ENCODE measurements at regions not wholly inside any gene's neighbourhood (a gene's known extent, or its start where the extent isn't known, plus 50 kb on each side); places are given as distances from the start of the nearest gene placed in this dataset.

DNA sequence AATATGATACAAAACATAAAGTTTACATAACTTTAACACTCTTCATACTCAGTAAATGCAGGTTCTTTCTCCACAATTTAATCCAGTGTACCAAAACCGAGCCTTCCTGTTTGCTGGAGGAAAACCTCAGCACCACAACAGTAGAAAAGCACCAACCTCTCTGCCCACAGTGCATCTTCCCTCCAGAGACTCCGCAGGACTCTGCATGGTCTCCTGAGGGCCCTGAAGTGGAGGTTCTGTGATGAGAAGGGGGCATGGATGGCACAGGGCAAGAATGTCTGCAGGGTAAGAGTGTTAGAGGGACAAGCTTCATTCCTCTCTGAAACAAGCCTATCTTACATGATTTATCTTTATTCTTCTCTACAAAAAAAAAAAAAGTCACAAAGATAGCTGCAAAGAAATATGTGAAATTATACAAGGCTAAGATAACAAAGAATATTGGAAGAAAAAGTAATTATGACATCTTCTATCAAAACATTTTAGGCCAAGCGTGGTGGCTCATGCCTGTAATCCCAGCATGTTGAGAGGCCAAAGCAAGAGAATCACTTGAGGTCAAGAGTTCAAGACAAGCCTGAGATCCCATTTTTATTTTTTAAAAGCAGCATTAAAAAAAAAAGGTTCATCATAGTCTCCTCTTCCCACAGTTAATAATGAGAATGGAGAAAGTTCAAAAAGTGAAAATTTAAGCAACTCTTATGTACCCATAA lies 102.0 kb downstream of the VPREB1 start:
- Histone ChIP-seq H3K4me2 (ENCODE audit: low read depth, low read length) (no peak overlapping the region), H2AK5ac (ENCODE audit: low read depth, low read length) (no peak overlapping the region), H2BK15ac (ENCODE audit: low read depth, low read length) (no peak overlapping the region), H3K27me3 (ENCODE audit: control insufficient read depth, insufficient read depth, low read length) (peaks cover 30% of the 10 kb centered on the region), H3K9me3 (ENCODE audit: control insufficient read depth, insufficient read depth, low read length) (no peaks in the 10 kb centered on the region), H2BK120ac (ENCODE audit: low read depth, low read length) (no peak overlapping the region), H4K8ac (ENCODE audit: low read depth in 2 of 2, low read length in 2 of 2) (no peak overlapping the region), H3K9ac (ENCODE audit: low read depth, low read length) (no peak overlapping the region), H2BK20ac (ENCODE audit: low read depth, low read length) (no peak overlapping the region), H3K4ac (ENCODE audit: low read depth, low read length) (no peak overlapping the region), H3K27ac (ENCODE audit: insufficient read depth, low read length) (no peak overlapping the region), H2AK9ac (replicated peaks; ENCODE audit: low read depth, low read length, poor library complexity) (no peak overlapping the region), H2AFZ (replicated peaks; ENCODE audit: low read length, poor library complexity) (no peak overlapping the region), H3K4me1 (ENCODE audit: control insufficient read depth, insufficient read depth, low read length) (no peaks in the 10 kb centered on the region), H3K36me3 (ENCODE audit: control insufficient read depth, insufficient read depth, low read length) (no peaks in the 10 kb centered on the region), H4K91ac (ENCODE audit: insufficient read depth, low read depth, low read length) (no peak overlapping the region), H2BK5ac (ENCODE audit: low read depth, low read length, poor library complexity, severe bottlenecking) (no peak overlapping the region), H3K9me1 (ENCODE audit: insufficient read depth, low read length) (no peaks in the 10 kb centered on the region), H4K20me1 (ENCODE audit: insufficient read depth, low read length) (no peaks in the 10 kb centered on the region), H3K56ac (ENCODE audit: extremely low read depth, insufficient read depth, low read length) (no peak overlapping the region), H3K18ac (ENCODE audit: low read depth, low read length) (no peak overlapping the region), H3K14ac (replicated peaks; ENCODE audit: low read depth, low read length) (no peak overlapping the region), H4K5ac (ENCODE audit: low read depth, low read length) (no peak overlapping the region), H3K79me1 (ENCODE audit: low read depth in 1 of 2, low read length in 2 of 2) (no peaks in the 10 kb centered on the region), H3K4me3 (ENCODE audit: insufficient read depth, low read depth, low read length) (no peak overlapping the region), H3K23ac (ENCODE audit: low read depth, low read length) (no peak overlapping the region)
- ATAC-seq (ENCODE audit: low read depth) (no peak), DNase-seq (no peak)
- dilution Hi-C loops (cut with HindIII; ENCODE audit: low sequenced_read_pairs, unreplicated experiment) (no loop called here), intact Hi-C loops (cut with micrococcal nuclease) (no loop called here), in situ Hi-C loops (cut with MboI; ENCODE audit: low sequenced_read_pairs) (loop anchor here (5.0 kb wide), 1 partner anchor 51 kb away; no protein-coding TSS in a partner anchor)
- POLR2A ChIA-PET (ENCODE audit: unreplicated experiment) = no interaction called here
- BruUV-seq (replicated peaks) = no TSS peak
- TF ChIP-seq, protein P1, sequence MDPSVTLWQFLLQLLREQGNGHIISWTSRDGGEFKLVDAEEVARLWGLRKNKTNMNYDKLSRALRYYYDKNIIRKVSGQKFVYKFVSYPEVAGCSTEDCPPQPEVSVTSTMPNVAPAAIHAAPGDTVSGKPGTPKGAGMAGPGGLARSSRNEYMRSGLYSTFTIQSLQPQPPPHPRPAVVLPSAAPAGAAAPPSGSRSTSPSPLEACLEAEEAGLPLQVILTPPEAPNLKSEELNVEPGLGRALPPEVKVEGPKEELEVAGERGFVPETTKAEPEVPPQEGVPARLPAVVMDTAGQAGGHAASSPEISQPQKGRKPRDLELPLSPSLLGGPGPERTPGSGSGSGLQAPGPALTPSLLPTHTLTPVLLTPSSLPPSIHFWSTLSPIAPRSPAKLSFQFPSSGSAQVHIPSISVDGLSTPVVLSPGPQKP (IDR thresholded peaks at IDR 0.05; ENCODE audit: borderline replicate concordance, low read depth, low read length) = no peak
- TF ChIP-seq MAFK (IDR thresholded peaks at IDR 0.05; ENCODE audit: low read depth, low read length) (no peak), RFX5 (IDR thresholded peaks at IDR 0.05; ENCODE audit: low read depth, low read length) (no peak), RAD21 (IDR thresholded peaks at IDR 0.05; ENCODE audit: low read length) (no peak), CEBPB (IDR thresholded peaks at IDR 0.05; ENCODE audit: low read depth, low read length) (no peak), MAZ (IDR thresholded peaks at IDR 0.05; ENCODE audit: borderline replicate concordance, low read depth, low read length) (no peak), NFE2L2 (IDR thresholded peaks at IDR 0.05; ENCODE audit: low read depth, low read length) (no peak), FOS (IDR thresholded peaks at IDR 0.05; ENCODE audit: low read depth, low read length) (no peak), POLR2A (IDR thresholded peaks at IDR 0.05; ENCODE audit: low read depth, low read length) (no peak), MXI1 (IDR thresholded peaks at IDR 0.05; ENCODE audit: borderline replicate concordance, low read depth, low read length) (no peak), CHD1 (IDR thresholded peaks at IDR 0.05; ENCODE audit: low read depth, low read length) (no peak), RCOR1 (IDR thresholded peaks at IDR 0.05; ENCODE audit: insufficient replicate concordance, low read length) (no peak)
- TF ChIP-seq, protein P2, sequence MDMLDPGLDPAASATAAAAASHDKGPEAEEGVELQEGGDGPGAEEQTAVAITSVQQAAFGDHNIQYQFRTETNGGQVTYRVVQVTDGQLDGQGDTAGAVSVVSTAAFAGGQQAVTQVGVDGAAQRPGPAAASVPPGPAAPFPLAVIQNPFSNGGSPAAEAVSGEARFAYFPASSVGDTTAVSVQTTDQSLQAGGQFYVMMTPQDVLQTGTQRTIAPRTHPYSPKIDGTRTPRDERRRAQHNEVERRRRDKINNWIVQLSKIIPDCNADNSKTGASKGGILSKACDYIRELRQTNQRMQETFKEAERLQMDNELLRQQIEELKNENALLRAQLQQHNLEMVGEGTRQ (IDR thresholded peaks at IDR 0.05; ENCODE audit: low read depth, low read length) = no peak
- TF ChIP-seq, protein P3, sequence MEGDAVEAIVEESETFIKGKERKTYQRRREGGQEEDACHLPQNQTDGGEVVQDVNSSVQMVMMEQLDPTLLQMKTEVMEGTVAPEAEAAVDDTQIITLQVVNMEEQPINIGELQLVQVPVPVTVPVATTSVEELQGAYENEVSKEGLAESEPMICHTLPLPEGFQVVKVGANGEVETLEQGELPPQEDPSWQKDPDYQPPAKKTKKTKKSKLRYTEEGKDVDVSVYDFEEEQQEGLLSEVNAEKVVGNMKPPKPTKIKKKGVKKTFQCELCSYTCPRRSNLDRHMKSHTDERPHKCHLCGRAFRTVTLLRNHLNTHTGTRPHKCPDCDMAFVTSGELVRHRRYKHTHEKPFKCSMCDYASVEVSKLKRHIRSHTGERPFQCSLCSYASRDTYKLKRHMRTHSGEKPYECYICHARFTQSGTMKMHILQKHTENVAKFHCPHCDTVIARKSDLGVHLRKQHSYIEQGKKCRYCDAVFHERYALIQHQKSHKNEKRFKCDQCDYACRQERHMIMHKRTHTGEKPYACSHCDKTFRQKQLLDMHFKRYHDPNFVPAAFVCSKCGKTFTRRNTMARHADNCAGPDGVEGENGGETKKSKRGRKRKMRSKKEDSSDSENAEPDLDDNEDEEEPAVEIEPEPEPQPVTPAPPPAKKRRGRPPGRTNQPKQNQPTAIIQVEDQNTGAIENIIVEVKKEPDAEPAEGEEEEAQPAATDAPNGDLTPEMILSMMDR (conservative IDR thresholded peaks at IDR 0.05; ENCODE audit: low read depth, low read length) = no peak
- WGBS, 2 experiments (ENCODE audit: extremely low coverage in 2 of 2, insufficient read length in 1 of 2) = no CpG with 5 or more reads among the region's 3 CpGs
- CTCF ChIA-PET = no interaction called here

Measured in IMR-90 (cell line).